ENCODE measurements at regions not wholly inside any gene's neighbourhood (a gene's known extent, or its start where the extent isn't known, plus 50 kb on each side); places are given as distances from the start of the nearest gene placed in this dataset.

GRCh38 chrX:36950495-36951253, 57.5 kb upstream of the FAM47C start:
- no peak for DNase-seq

DNA sequence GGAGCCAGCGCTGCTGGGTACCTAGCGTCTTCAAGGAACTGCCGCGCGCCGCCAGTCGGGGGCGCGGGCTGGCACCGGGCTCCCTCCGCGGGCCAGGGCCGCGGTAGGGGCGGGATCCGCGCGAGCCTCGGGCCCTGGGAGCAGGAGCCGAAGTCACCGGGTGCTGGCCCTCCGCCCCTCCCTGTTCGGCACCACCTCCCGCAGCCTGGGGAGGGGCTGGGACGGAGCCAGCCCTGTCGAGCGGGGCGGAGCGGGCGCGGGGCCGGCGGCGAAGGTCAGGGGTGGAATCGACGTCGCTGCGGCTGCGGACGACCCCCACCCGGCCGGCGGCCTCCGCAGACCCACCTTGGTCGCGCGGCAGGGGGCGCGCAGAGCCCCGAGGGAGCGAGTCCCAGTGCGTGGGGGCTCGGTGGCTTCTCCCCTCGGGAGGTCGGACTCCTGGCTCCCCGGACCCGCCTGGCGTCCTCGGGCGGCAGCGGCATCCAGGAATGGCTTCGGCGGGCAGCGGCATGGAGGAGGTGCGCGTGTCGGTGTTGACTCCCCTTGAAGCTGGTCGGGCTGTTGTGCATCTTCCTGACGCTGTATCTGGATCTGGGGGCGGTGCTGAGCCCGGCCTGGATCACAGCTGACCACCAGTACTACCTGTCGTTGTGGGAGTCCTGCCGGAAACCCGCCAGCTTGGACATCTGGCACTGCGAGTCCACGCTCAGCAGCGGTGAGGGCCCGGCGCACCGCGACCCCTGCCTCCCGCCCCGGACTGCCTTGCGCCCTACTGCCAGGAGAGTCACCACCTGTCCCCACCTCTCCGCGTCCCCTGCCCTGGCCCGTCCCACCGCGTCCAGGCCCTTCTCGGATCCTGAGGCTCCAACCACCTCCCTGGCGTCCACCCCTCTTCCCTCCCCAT, 50.5 kb upstream of the FAM47C start:
- DNase-seq, result no peak

All from amniotic stem cell (primary cell).